ENCODE measurements at regions not wholly inside any gene's neighbourhood (a gene's known extent, or its start where the extent isn't known, plus 50 kb on each side); places are given as distances from the start of the nearest gene placed in this dataset.

GRCh38 chr5:31137676-31138075 is 55.8 kb upstream of the CDH6 start:
- Histone ChIP-seq H3K4me3 (ENCODE audit: low read depth, low read length) (no peak overlapping the region), H3K36me3 (ENCODE audit: control insufficient read depth, insufficient read depth, low read length) (no peaks in the 10 kb centered on the region), H3K27me3 (ENCODE audit: control insufficient read depth, insufficient read depth, low read length) (no peaks in the 10 kb centered on the region)
- no peak for TF ChIP-seq CTCF (IDR thresholded peaks at IDR 0.05; ENCODE audit: insufficient read depth, low read length, severe bottlenecking)
- FAIRE-seq (no peak), DNase-seq (ENCODE audit: low read depth) (no peak)

- no peak for TF ChIP-seq CTCF (IDR thresholded peaks at IDR 0.05; ENCODE audit: insufficient read depth, low read length, severe bottlenecking)
- DNase-seq (ENCODE audit: low read depth) (no peak), FAIRE-seq (peak; percentile 23)
- Histone ChIP-seq H3K27me3 (ENCODE audit: control insufficient read depth, insufficient read depth, low read length) (no peaks in the 10 kb centered on the region), H3K36me3 (ENCODE audit: control insufficient read depth, insufficient read depth, low read length) (no peaks in the 10 kb centered on the region), H3K4me3 (ENCODE audit: low read depth, low read length) (no peak overlapping the region)
Measured at GRCh38 chr5:31135542-31135941, 57.9 kb upstream of the CDH6 start.

GRCh38 chr5:31133488-31133887 is 60.0 kb upstream of the CDH6 start:
- peak; percentile 83 for DNase-seq (ENCODE audit: low read depth)
- no peaks in the 10 kb centered on the region for H3K36me3 ChIP-seq (ENCODE audit: control insufficient read depth, insufficient read depth, low read length)
- no peak for TF ChIP-seq CTCF (IDR thresholded peaks at IDR 0.05; ENCODE audit: insufficient read depth, low read length, severe bottlenecking)
- H3K27me3 ChIP-seq (ENCODE audit: control insufficient read depth, insufficient read depth, low read length): no peaks in the 10 kb centered on the region
- FAIRE-seq: no peak
- no peak overlapping the region for H3K4me3 ChIP-seq (ENCODE audit: low read depth, low read length)

- peak; percentile 93 for DNase-seq (ENCODE audit: low read depth)
- H3K27me3 ChIP-seq (ENCODE audit: control insufficient read depth, insufficient read depth, low read length): no peaks in the 10 kb centered on the region
- no peak for TF ChIP-seq CTCF (IDR thresholded peaks at IDR 0.05; ENCODE audit: insufficient read depth, low read length, severe bottlenecking)
- no peaks in the 10 kb centered on the region for H3K36me3 ChIP-seq (ENCODE audit: control insufficient read depth, insufficient read depth, low read length)
- no peak overlapping the region for H3K4me3 ChIP-seq (ENCODE audit: low read depth, low read length)
- no peak for FAIRE-seq
Measured at GRCh38 chr5:31131381-31131891, 62.0 kb upstream of the CDH6 start.

- no peak overlapping the region for H3K4me3 ChIP-seq (ENCODE audit: low read depth, low read length)
- no peaks in the 10 kb centered on the region for H3K27me3 ChIP-seq (ENCODE audit: control insufficient read depth, insufficient read depth, low read length)
- no peaks in the 10 kb centered on the region for H3K36me3 ChIP-seq (ENCODE audit: control insufficient read depth, insufficient read depth, low read length)
- DNase-seq (ENCODE audit: low read depth) (no peak), FAIRE-seq (no peak)
- TF ChIP-seq CTCF (IDR thresholded peaks at IDR 0.05; ENCODE audit: insufficient read depth, low read length, severe bottlenecking): no peak
Measured at GRCh38 chr5:31130676-31131075, 62.8 kb upstream of the CDH6 start.

GRCh38 chr5:31124651-31125305 is 68.7 kb upstream of the CDH6 start:
- Histone ChIP-seq H3K27me3 (ENCODE audit: control insufficient read depth, insufficient read depth, low read length) (no peaks in the 10 kb centered on the region), H3K4me3 (ENCODE audit: low read depth, low read length) (no peak overlapping the region), H3K36me3 (ENCODE audit: control insufficient read depth, insufficient read depth, low read length) (no peaks in the 10 kb centered on the region)
- no peak for FAIRE-seq
- no peak for TF ChIP-seq CTCF (IDR thresholded peaks at IDR 0.05; ENCODE audit: insufficient read depth, low read length, severe bottlenecking)
- peak; percentile 75 for DNase-seq (ENCODE audit: low read depth)
